GM12891 (cell line): ENCODE measurements at regions not wholly inside any gene's neighbourhood (a gene's known extent, or its start where the extent isn't known, plus 50 kb on each side); places are given as distances from the start of the nearest gene placed in this dataset.

Experiments used
- DNase-seq: peaks from one replicate; pipeline ENCODE4 v3.0.0; 2011; ENCODE audit warnings: low spot score; ENCODE audit not compliant: insufficient read length
- FAIRE-seq: peaks from 2 replicates; lab custom pipeline; 2011; peaks lifted over from hg19 to GRCh38; lab: Jason Lieb, UNC
- PAX5 ChIP-seq: IDR thresholded peaks from 2 replicates; pipeline ENCODE4 v1.6.1; 2011; ENCODE audit warnings: low read length, moderate library complexity, mild to moderate bottlenecking; ENCODE audit not compliant: insufficient read depth, severe bottlenecking
- POLR2A ChIP-seq: IDR thresholded peaks from 2 replicates; pipeline ENCODE4 v1.6.1; 2011; ENCODE audit warnings: low read depth, low read length, control low read depth
- POLR2AphosphoS5 ChIP-seq: IDR thresholded peaks from 2 replicates; pipeline ENCODE4 v1.6.1; 2011; ENCODE audit warnings: low read depth, low read length, control low read depth
- POU2F2 ChIP-seq: IDR thresholded peaks from 2 replicates; pipeline ENCODE4 v1.6.1; 2011; ENCODE audit warnings: low read depth, mild to moderate bottlenecking, control low read depth, low read length, moderate library complexity
- SPI1 ChIP-seq: IDR thresholded peaks from 2 replicates; pipeline ENCODE4 v1.6.1; 2011; ENCODE audit warnings: low read depth, low read length, control low read depth
- TAF1 ChIP-seq: IDR thresholded peaks from 2 replicates; pipeline ENCODE4 v1.6.1; 2011; ENCODE audit warnings: low read depth, low read length, control low read depth

GRCh38 chr4:100054071-100054470 lies 104.0 kb upstream of the H2AZ1 start:
- TF ChIP-seq TAF1 (no peak), SPI1 (no peak), POLR2A (no peak), POU2F2 (no peak)
- no peak for FAIRE-seq
- DNase-seq, result no peak

GRCh38 chr4:100049872-100050271 lies 99.8 kb upstream of the H2AZ1 start:
- TF ChIP-seq POU2F2 (no peak), PAX5 (no peak), POLR2AphosphoS5 (no peak), POLR2A (no peak), TAF1 (no peak), SPI1 (no peak)
- FAIRE-seq (no peak), DNase-seq (no peak)

GRCh38 chr4:100042711-100043110 lies 92.6 kb upstream of the H2AZ1 start:
- FAIRE-seq (no peak), DNase-seq (no peak)
- no peak for TF ChIP-seq PAX5
- TF ChIP-seq TAF1, result no peak
- TF ChIP-seq POLR2AphosphoS5, result no peak
- TF ChIP-seq POLR2A, result no peak
- TF ChIP-seq SPI1, result no peak
- no peak for TF ChIP-seq POU2F2

- DNase-seq (no peak), FAIRE-seq (no peak)
- TF ChIP-seq SPI1, result no peak
- no peak for TF ChIP-seq POLR2AphosphoS5
- TF ChIP-seq PAX5, result no peak
- TF ChIP-seq POU2F2, result no peak
- no peak for TF ChIP-seq TAF1
- TF ChIP-seq POLR2A, result no peak
Measured at GRCh38 chr4:100042235-100042634, 92.2 kb upstream of the H2AZ1 start.

GRCh38 chr4:100041646-100042045 lies 91.6 kb upstream of the H2AZ1 start:
- no peak for TF ChIP-seq SPI1
- no peak for TF ChIP-seq POU2F2
- no peak for TF ChIP-seq POLR2AphosphoS5
- TF ChIP-seq PAX5, result no peak
- TF ChIP-seq TAF1, result no peak
- TF ChIP-seq POLR2A, result no peak
- DNase-seq (no peak), FAIRE-seq (no peak)

GRCh38 chr4:100034023-100034664 lies 84.1 kb upstream of the H2AZ1 start:
- DNase-seq (no peak), FAIRE-seq (no peak)
- no peak for TF ChIP-seq POU2F2
- no peak for TF ChIP-seq SPI1
- TF ChIP-seq POLR2AphosphoS5, result no peak
- no peak for TF ChIP-seq TAF1
- TF ChIP-seq PAX5, result no peak
- TF ChIP-seq POLR2A, result no peak

- FAIRE-seq (no peak), DNase-seq (no peak)
- TF ChIP-seq PAX5 (no peak), TAF1 (no peak), POLR2A (no peak), POU2F2 (no peak), POLR2AphosphoS5 (no peak), SPI1 (no peak)
Measured at GRCh38 chr4:100026066-100026465, 76.0 kb upstream of the H2AZ1 start.

GRCh38 chr4:100023800-100024199 lies 73.7 kb upstream of the H2AZ1 start:
- no peak for DNase-seq
- TF ChIP-seq POLR2A (no peak), POU2F2 (no peak), SPI1 (no peak), PAX5 (no peak)
- FAIRE-seq, result no peak

- DNase-seq (no peak), FAIRE-seq (no peak)
- TF ChIP-seq POU2F2 (no peak), POLR2AphosphoS5 (no peak), POLR2A (no peak), PAX5 (no peak), SPI1 (no peak), TAF1 (no peak)
Measured at GRCh38 chr4:100022792-100023222, 72.7 kb upstream of the H2AZ1 start.

- FAIRE-seq, result peak; percentile 16
- DNase-seq, result no peak
- TF ChIP-seq PAX5 (no peak), TAF1 (no peak), POU2F2 (no peak), SPI1 (no peak), POLR2A (no peak), POLR2AphosphoS5 (no peak)
Measured at GRCh38 chr4:100019821-100020220, 69.7 kb upstream of the H2AZ1 start.

- FAIRE-seq, result no peak
- DNase-seq, result no peak
- TF ChIP-seq TAF1 (no peak), PAX5 (no peak), SPI1 (no peak), POU2F2 (no peak), POLR2A (no peak), POLR2AphosphoS5 (no peak)
Measured at GRCh38 chr4:100017637-100018310, 67.7 kb upstream of the H2AZ1 start.
